ENCODE measurements at regions not wholly inside any gene's neighbourhood (a gene's known extent, or its start where the extent isn't known, plus 50 kb on each side); places are given as distances from the start of the nearest gene placed in this dataset.

DNA sequence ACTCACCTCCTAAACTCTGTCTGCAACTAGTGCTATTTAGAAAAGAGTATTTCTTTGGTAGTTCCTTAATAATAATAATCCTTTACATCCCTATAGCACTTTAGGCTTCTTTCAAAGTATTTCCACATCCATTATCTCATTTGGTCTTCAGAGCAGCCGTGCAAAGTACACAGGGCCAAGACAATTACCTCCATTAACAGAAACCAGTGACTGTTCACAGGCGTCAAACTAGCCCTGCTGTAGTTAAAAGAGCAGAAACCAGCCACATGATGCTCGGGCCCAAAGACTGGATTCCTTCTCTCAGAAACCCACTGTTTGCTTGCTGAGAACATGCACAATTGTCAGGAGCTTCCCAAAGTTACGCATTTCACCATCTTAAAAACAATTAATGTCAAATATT, 396.0 kb upstream of the DAB1 start:
- Histone ChIP-seq H3K27ac (ENCODE audit: low read depth, low read length) (no peak overlapping the region), H3K9ac (ENCODE audit: low read length) (no peak overlapping the region), H3K4me2 (ENCODE audit: low read depth, low read length, poor library complexity, severe bottlenecking) (no peak overlapping the region), H3K9me3 (ENCODE audit: insufficient read depth, low read length) (no peaks in the 10 kb centered on the region), H3K4me3 (ENCODE audit: insufficient read depth, low read length, poor library complexity, severe bottlenecking) (no peak overlapping the region), H3K9me2 (replicated peaks; ENCODE audit: insufficient read depth, low read length) (no peaks in the 10 kb centered on the region), H3K79me2 (ENCODE audit: insufficient read depth, low read length) (no peaks in the 10 kb centered on the region), H3F3A (ENCODE audit: insufficient read depth) (no peaks in the 10 kb centered on the region), H4K20me1 (ENCODE audit: low read depth, low read length) (no peaks in the 10 kb centered on the region), H3K36me3 (ENCODE audit: low read length) (no peaks in the 10 kb centered on the region), H3K27me3 (ENCODE audit: low read length) (no peaks in the 10 kb centered on the region), H2AFZ (ENCODE audit: low read depth, low read length, severe bottlenecking) (no peak overlapping the region)
- no peak for TF ChIP-seq EZH2phosphoT487 (conservative IDR thresholded peaks at IDR 0.05; ENCODE audit: low read length)
- TF ChIP-seq, protein P1, sequence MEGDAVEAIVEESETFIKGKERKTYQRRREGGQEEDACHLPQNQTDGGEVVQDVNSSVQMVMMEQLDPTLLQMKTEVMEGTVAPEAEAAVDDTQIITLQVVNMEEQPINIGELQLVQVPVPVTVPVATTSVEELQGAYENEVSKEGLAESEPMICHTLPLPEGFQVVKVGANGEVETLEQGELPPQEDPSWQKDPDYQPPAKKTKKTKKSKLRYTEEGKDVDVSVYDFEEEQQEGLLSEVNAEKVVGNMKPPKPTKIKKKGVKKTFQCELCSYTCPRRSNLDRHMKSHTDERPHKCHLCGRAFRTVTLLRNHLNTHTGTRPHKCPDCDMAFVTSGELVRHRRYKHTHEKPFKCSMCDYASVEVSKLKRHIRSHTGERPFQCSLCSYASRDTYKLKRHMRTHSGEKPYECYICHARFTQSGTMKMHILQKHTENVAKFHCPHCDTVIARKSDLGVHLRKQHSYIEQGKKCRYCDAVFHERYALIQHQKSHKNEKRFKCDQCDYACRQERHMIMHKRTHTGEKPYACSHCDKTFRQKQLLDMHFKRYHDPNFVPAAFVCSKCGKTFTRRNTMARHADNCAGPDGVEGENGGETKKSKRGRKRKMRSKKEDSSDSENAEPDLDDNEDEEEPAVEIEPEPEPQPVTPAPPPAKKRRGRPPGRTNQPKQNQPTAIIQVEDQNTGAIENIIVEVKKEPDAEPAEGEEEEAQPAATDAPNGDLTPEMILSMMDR (IDR thresholded peaks at IDR 0.05; ENCODE audit: insufficient read depth, low read length, poor library complexity, severe bottlenecking) = no peak

DNA sequence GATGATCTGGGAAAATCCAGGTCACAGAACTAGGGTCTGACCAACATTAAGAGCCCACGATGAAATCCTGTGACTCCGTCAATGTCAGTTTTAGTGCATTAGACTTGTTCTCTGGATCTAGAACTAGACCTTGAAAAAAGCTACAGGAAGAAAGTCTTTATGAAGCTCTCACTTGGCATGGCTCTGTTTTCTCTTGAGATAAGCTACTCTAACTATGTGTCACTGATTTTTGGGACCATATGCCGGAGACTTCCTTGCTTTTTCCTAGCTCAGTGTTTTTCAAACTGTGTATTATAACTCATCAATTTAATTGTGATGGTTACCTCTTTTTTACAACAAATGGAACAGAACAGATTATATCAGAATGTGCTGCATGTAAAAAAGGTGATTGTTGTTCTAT, 379.7 kb upstream of the DAB1 start:
- TF ChIP-seq, protein P1 (IDR thresholded peaks at IDR 0.05; ENCODE audit: insufficient read depth, low read length, poor library complexity, severe bottlenecking) = no peak
- H4K20me1 ChIP-seq (ENCODE audit: low read depth, low read length) = no peaks in the 10 kb centered on the region
- no peaks in the 10 kb centered on the region for H3K27me3 ChIP-seq (ENCODE audit: low read length)
- no peaks in the 10 kb centered on the region for H3K9me2 ChIP-seq (replicated peaks; ENCODE audit: insufficient read depth, low read length)
- H3K4me2 ChIP-seq (ENCODE audit: low read depth, low read length, poor library complexity, severe bottlenecking) = no peak overlapping the region
- H3K27ac ChIP-seq (ENCODE audit: low read depth, low read length) = no peak overlapping the region
- no peaks in the 10 kb centered on the region for H3K79me2 ChIP-seq (ENCODE audit: insufficient read depth, low read length)
- no peak overlapping the region for H2AFZ ChIP-seq (ENCODE audit: low read depth, low read length, severe bottlenecking)
- H3K9me3 ChIP-seq (ENCODE audit: insufficient read depth, low read length) = no peaks in the 10 kb centered on the region; the same call in 1 of the 2 replicates
- H3F3A ChIP-seq (ENCODE audit: insufficient read depth) = no peaks in the 10 kb centered on the region
- H3K36me3 ChIP-seq (ENCODE audit: low read length) = no peaks in the 10 kb centered on the region
- no peak overlapping the region for H3K4me3 ChIP-seq (ENCODE audit: insufficient read depth, low read length, poor library complexity, severe bottlenecking)
- H3K9ac ChIP-seq (ENCODE audit: low read length) = no peak overlapping the region

DNA sequence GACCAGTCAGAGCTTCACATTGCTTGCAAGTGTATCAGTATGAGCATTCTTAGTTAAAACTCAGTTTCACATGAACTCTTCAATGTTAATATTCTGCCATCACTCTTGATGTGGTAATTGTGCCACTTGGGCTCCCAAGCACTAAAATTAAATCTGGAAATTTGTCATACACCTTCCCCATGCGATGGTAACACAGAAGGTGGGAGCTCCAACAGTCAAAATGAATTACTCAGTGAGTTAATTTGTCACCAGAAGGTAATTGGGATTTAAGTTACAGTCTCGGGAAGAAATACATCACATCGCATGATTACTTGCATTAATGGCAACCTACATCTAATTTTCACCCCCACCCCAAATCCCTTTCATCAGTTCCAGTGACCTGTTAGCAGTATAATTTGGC, 376.5 kb upstream of the DAB1 start:
- no peaks in the 10 kb centered on the region for H3F3A ChIP-seq (ENCODE audit: insufficient read depth)
- no peaks in the 10 kb centered on the region for H3K79me2 ChIP-seq (ENCODE audit: insufficient read depth, low read length)
- no peaks in the 10 kb centered on the region for H3K27me3 ChIP-seq (ENCODE audit: low read length)
- H3K9me2 ChIP-seq (replicated peaks; ENCODE audit: insufficient read depth, low read length) = no peaks in the 10 kb centered on the region
- TF ChIP-seq, protein P1 (IDR thresholded peaks at IDR 0.05; ENCODE audit: insufficient read depth, low read length, poor library complexity, severe bottlenecking) = no peak
- TF ChIP-seq EZH2phosphoT487 (conservative IDR thresholded peaks at IDR 0.05; ENCODE audit: low read length) = no peak
- H2AFZ ChIP-seq (ENCODE audit: low read depth, low read length, severe bottlenecking) = no peak overlapping the region
- no peaks in the 10 kb centered on the region; the same call in 1 of the 2 replicates for H3K9me3 ChIP-seq (ENCODE audit: insufficient read depth, low read length)
- no peak overlapping the region for H3K9ac ChIP-seq (ENCODE audit: low read length)
- no peak overlapping the region for H3K27ac ChIP-seq (ENCODE audit: low read depth, low read length)
- no peaks in the 10 kb centered on the region for H3K36me3 ChIP-seq (ENCODE audit: low read length)
- no peak overlapping the region for H3K4me3 ChIP-seq (ENCODE audit: insufficient read depth, low read length, poor library complexity, severe bottlenecking)
- H4K20me1 ChIP-seq (ENCODE audit: low read depth, low read length) = no peaks in the 10 kb centered on the region
- H3K4me2 ChIP-seq (ENCODE audit: low read depth, low read length, poor library complexity, severe bottlenecking) = no peak overlapping the region
